ENCODE measurements at regions not wholly inside any gene's neighbourhood (a gene's known extent, or its start where the extent isn't known, plus 50 kb on each side); places are given as distances from the start of the nearest gene placed in this dataset.
"Not testable (repeated sequence)": the region's sequence is repeated elsewhere in the genome, so short reads cannot be mapped to it uniquely, and the experiment has no call there.

DNA sequence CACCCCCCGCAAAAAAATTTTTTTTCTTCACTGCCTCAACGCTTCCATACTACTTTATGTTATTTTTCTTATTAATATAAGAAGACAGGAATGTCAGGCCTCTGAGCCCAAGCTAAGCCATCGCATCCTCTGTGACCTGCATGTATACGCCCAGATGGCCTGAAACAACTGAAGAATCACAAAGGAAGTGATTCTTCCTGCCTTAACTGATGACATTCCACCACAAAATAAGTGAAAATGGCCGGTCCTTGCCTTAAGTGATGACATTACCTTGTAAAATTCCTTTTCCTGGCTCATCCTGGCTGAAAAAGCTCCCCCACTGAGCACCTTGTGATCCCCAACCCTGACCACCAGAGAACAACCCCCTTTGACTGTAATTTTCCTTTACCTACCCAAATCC is 258.7 kb upstream of the KCND2 start:
- TF ChIP-seq, protein P1, sequence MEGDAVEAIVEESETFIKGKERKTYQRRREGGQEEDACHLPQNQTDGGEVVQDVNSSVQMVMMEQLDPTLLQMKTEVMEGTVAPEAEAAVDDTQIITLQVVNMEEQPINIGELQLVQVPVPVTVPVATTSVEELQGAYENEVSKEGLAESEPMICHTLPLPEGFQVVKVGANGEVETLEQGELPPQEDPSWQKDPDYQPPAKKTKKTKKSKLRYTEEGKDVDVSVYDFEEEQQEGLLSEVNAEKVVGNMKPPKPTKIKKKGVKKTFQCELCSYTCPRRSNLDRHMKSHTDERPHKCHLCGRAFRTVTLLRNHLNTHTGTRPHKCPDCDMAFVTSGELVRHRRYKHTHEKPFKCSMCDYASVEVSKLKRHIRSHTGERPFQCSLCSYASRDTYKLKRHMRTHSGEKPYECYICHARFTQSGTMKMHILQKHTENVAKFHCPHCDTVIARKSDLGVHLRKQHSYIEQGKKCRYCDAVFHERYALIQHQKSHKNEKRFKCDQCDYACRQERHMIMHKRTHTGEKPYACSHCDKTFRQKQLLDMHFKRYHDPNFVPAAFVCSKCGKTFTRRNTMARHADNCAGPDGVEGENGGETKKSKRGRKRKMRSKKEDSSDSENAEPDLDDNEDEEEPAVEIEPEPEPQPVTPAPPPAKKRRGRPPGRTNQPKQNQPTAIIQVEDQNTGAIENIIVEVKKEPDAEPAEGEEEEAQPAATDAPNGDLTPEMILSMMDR (IDR thresholded peaks at IDR 0.05; ENCODE audit: borderline replicate concordance, extremely low read depth, low read length, poor library complexity, severe bottlenecking): not testable (repeated sequence)
- TF ChIP-seq EZH2 (IDR thresholded peaks at IDR 0.05; ENCODE audit: borderline replicate concordance, low read depth, low read length, severe bottlenecking): not testable (repeated sequence)

All from DND-41 (cell line).